Erythroblast (primary cell): ENCODE measurements at regions not wholly inside any gene's neighbourhood (a gene's known extent, or its start where the extent isn't known, plus 50 kb on each side); places are given as distances from the start of the nearest gene placed in this dataset.

Experiments used
- DNase-seq, 2 experiments: peaks; one replicate each; lab custom pipeline; 2025; lab: John Stamatoyannopoulos, UW
- GATA1 ChIP-seq: IDR thresholded peaks from 2 replicates; pipeline ENCODE4 v1.6.1; 2011; ENCODE audit warnings: low read depth, mild to moderate bottlenecking, control low read depth, low read length, moderate library complexity
- POLR2A ChIP-seq: IDR thresholded peaks from 2 replicates; pipeline ENCODE4 v1.6.1; 2011; ENCODE audit warnings: mild to moderate bottlenecking, low read length

DNA sequence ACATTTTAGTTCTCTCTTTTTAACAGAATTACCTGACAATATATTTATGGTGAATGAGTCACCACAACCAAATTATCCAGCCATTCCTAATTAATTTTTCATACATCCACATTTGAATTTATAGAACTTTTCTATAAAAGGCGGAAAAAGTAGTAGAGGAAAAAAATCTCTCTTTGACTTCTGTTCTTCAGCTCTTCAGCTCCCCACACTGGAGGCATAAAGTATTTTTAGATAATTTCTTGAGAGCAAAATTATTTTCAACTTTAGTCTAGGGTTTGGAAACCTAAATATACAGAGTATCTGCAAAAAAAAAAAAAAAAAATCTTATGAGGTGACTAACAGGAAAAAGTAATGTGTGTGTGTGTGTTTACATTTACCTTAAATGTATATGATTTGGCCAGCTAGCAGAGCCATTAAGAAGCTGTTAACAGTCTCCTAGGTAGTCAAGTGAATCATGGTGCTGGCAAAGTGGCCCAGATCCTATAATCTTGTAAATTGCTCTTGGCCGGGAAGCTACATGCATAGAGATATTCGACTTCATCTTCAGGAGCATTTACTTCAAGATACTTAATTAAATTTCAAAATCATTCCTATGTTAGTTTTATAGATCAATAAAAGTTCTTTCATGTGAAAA lies 383.1 kb upstream of the STEAP1 start:
- TF ChIP-seq POLR2A (no peak), GATA1 (no peak)
- DNase-seq = no peak

GRCh38 chr7:89772276-89772675 lies 382.0 kb upstream of the STEAP1 start:
- DNase-seq = no peak
- TF ChIP-seq POLR2A = no peak
- no peak for TF ChIP-seq GATA1

GRCh38 chr7:89773611-89774010 lies 380.7 kb upstream of the STEAP1 start:
- no peak for DNase-seq
- TF ChIP-seq GATA1 = no peak
- no peak for TF ChIP-seq POLR2A

- DNase-seq = no peak
- TF ChIP-seq GATA1 (no peak), POLR2A (no peak)
These were observed 378.8 kb upstream of the STEAP1 start for GRCh38 chr7:89775459-89775858.

GRCh38 chr7:89776980-89777379 lies 377.3 kb upstream of the STEAP1 start:
- no peak for DNase-seq
- TF ChIP-seq GATA1 (no peak), POLR2A (no peak)

DNA sequence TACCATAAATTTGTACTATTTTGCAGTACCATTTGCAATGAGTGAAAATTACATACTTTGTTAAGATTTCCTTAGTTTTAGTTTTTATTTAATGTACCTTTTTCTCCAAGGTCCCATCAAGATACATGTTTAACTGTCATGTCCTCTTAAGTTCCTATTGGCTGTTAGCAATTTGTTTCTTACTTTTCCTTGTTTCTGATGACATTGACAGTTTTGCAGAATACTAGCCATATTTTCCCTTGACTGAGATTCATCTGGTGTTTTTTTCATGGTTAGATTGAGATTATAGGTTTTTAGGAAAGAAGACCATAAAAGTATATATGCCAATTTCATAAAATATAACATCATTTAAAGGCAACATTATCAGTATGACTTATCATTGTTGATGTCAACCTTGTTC lies 376.8 kb upstream of the STEAP1 start:
- no peak for TF ChIP-seq GATA1
- no peak for TF ChIP-seq POLR2A
- DNase-seq = no peak

GRCh38 chr7:89780291-89780690 lies 374.0 kb upstream of the STEAP1 start:
- TF ChIP-seq POLR2A (no peak), GATA1 (no peak)

GRCh38 chr7:89796481-89796880 lies 357.8 kb upstream of the STEAP1 start:
- TF ChIP-seq POLR2A (no peak), GATA1 (no peak)
- no peak for DNase-seq

More at GRCh38 chr7:89780291-89780690, 374.0 kb upstream of the STEAP1 start:
- DNase-seq = no peak

DNA sequence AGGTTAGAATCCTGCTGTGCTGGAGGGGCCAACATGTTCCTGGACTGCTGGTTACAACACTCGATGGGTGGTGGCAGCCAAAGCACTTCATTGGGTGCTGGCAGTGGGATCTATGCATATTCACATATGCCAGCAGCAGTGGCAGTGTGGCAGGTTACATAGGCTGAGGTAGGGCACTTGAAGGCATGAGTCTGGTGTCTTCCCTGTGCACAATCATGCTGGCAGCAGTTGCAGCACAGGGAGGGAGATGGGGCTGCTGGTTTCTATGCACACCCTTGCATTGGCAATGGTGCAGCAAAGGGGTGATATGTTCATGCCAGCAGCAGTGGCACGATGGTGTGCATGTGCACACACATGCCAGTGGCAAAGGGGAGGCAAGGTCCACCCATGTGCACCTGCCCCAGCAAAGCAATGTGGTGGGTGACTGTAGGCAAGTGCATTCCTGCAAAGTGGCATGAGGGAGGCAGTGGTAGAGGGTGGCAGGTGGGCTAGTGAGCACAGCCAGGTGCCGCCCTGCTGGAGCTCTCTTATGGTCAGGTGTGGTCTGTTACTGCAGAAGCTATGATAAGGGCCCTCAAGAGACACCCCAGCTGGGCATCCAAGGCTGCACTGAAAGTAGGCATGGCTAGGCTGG lies 356.2 kb upstream of the STEAP1 start:
- DNase-seq = no peak
- TF ChIP-seq GATA1 = no peak
- TF ChIP-seq POLR2A = no peak

- DNase-seq = no peak
These were observed 355.7 kb upstream of the STEAP1 start for GRCh38 chr7:89798599-89798996.

GRCh38 chr7:89800761-89801160 lies 353.5 kb upstream of the STEAP1 start:
- no peak for TF ChIP-seq POLR2A
- no peak for TF ChIP-seq GATA1
- DNase-seq = no peak

More at GRCh38 chr7:89798599-89798996, 355.7 kb upstream of the STEAP1 start:
- TF ChIP-seq POLR2A = no peak
- TF ChIP-seq GATA1 = no peak

DNA sequence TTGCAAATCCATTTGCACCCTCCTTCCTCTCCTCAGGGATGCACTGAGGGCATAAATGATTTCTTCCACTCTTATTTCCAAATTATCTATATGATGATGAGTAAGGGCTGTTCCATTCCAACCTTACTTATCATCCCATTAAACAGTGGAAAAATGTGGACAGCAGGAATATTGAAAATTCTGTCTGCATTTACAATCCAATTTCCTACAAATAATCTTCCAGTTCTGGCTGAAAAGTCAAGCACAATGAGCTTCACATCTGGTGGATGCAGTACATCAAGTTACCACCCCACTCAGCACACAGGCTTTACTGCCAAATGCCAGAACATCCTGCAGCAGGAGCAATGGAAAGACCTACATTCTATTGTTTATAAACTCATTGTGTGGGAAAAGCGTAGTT lies 345.0 kb upstream of the STEAP1 start:
- DNase-seq = no peak
- TF ChIP-seq GATA1 = no peak

- DNase-seq = no peak
- TF ChIP-seq GATA1 = no peak
- TF ChIP-seq POLR2A = no peak
These were observed 341.2 kb upstream of the STEAP1 start for GRCh38 chr7:89813081-89813480.

DNA sequence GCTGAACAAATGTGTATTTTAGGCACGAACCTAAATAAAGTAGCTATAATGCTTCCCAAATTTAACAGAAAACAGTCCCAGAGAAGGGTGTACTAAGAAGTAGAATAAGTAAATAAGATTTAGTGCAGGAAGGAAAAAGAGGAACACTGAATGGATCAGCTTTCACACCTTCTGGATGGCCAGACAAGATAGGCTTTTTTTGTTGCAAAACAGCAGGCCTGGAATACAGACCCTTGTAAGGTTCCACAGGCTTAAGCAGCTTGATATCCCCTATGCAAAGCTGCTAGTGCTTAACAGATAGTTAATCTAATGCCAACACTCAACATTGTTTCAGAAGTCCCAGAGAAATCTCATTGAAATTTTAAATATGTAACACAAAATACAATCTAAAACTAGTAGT lies 328.1 kb upstream of the STEAP1 start:
- DNase-seq = no peak
- TF ChIP-seq GATA1 (no peak), POLR2A (no peak)

GRCh38 chr7:89826557-89826956 lies 327.7 kb upstream of the STEAP1 start:
- DNase-seq = no peak

More at GRCh38 chr7:89826557-89826956, 327.7 kb upstream of the STEAP1 start:
- no peak for TF ChIP-seq POLR2A
- no peak for TF ChIP-seq GATA1
